Nucleus accumbens (tissue), 56 donors: ENCODE measurements at regions not wholly inside any gene's neighbourhood (a gene's known extent, or its start where the extent isn't known, plus 50 kb on each side); places are given as distances from the start of the nearest gene placed in this dataset.

ENCODE experiments used
- DNase-seq, 56 donors: peaks; one replicate each; lab custom pipeline; 2025; lab: John Stamatoyannopoulos, UW

DNA sequence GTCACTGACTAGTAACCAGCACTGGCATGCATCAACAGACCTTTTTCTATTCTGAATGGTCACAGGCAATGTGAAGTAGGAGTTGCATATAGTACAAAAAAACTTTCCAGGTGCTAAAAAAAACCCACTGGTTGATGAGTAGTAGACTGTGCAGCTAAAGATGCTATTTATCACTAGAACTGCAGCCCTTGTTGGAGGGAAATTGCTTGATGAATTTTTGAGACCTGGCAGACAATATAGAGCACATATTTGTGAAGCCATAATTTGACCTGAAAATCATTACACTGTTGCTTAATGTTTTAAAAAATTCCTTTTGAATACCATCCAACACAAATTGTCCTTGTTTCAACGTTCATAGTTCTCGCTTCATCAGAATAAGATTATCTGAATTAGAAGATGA is 441.0 kb downstream of the KLF12 start:
- DNase-seq: no peak

DNA sequence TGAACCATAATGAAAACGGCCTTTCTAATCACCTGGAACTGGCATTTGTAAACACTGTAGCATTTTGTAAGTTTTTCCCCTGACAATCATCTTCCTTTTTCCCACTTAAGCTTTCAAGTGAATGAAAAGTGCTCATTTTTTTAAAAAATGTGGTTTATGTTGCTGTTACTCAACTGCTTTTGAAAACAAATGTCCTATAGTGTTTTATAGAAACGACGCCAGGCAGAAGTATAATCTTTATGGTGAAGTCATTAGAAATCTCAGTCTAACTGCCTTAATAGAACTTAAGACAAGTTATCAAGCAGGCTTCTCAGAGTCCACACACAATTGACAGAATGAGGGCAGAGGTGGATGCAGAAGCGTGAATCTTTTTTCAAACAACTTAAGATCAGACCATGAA is 442.3 kb downstream of the KLF12 start:
- no peak for DNase-seq

DNA sequence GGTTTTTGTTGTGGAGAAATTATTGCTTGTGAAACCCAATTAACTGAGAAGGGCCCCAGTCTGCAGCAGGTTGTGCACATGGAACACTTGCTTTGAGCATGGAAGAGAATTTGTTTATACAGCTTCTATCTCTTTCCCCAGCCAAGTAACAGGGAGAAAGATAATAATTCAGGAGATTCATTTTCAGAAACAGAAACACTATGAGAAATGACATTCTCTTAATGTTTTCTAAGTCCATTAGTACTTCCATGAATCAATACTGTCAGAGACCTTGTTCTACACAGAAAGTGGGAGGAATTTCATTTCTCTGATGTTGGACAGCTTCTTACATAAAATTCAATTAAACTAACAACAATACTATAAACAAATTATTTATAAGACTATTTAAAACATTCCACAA is 446.3 kb downstream of the KLF12 start:
- no peak for DNase-seq

DNA sequence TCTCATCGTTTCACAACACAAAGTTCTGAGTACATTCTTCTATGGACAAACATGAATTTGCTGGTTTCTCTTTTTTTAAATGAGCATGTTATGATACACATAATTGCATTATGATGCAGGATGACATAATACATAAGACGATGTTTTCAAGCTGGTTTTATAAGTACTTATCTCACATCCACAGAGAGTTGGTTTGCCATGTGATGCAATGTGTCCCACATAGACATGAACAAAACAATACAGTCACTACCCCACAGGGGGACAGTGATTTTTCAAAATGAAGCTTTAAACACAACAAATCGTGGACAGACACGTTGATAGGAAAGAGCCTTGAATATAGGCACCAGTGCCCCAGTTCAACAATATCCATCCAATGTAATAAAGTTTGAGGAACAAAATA is 447.1 kb downstream of the KLF12 start:
- no peak for DNase-seq

DNA sequence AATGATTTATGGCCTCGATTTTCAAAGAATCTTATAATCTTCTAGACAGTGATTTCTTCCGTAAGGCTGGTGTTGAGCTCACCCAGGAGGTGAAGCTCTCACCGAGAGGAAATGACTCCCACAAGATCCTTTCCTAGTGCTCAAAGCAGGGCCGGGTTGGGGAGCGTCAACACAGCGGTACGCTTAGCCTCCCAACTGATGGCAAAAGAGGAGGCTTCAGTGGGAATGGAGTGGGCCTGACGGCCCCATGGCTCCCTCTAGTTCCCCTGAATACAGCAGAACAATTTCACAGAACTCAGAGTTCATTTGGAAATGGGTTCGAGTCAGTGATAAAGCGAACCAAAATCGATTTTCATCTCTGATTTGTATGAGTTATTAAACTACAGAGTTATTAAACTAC is 449.5 kb downstream of the KLF12 start:
- no peak for DNase-seq

DNA sequence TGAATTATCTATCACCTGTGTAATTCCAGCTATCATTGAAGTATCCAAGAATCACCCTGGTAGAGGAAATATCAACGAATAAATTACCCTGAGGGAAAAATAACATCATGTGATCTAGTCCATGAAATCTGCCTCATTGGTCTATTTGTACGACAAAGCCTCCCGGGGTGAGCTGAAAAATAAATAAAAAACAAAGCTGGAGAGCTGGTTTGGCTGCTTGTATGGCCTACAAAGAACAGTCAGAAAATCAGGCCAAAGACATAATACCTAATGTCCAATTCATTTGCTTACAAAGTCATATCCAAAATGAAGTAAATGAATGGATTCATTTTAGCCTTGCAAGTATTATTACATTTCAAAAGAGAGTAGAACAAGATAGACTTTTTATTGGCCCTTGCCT is 449.9 kb downstream of the KLF12 start:
- DNase-seq: no peak

DNA sequence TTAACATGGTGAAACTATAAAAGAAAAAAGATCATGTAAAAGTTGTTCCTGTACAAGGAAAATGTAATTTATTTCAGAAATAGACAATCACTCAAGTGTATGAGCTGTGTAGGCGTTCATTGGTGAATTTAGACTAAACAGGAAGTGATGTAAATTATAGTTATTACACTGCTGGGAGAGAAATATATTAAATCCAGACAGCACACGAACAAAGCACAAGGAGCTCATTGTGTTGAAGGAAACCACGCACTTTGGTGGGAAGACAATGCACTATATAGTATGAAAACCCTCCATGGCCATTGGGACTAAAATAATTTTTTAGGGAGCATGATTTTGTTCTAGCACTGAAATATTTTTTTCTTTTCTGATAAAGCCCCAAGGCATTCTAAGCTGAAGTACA is 450.5 kb downstream of the KLF12 start:
- no peak for DNase-seq

DNA sequence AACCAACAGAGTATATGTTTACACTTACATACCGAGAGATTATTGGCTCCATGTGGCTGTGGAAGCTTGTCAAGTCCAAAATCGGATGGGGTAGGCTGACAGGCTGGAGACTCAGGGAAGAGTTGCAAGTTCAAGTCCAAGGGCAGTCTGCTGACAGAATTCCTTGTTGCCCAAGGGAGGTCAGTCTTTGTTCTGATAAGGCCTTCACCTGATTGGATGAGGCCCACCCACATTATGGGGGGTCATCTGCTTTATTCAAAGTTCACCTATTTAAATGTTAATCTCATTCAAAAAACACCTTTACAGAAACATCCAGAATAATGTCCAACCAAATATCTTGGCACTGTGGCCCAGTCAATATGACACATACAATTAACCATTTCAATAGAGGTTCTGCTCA is 452.4 kb downstream of the KLF12 start:
- DNase-seq: no peak

DNA sequence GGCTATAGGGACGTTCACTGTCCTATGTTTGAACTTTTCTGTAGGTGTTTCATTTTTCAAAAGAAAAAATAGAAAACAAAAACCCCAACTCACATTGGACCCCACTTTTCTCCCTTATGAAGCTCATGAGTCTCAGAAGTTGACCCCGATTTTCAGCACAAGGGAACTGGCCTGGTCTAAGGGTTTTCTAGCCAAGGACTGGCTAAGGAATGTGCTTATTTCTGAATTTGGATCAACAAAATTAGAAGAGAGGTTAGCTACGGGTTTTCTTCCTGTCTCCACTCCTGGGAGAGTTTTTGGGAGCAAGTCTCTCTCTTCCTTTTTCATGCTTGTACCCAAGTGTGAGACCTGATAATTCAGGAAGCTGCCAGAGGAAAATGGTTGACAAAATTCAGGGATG is 453.2 kb downstream of the KLF12 start:
- no peak for DNase-seq

DNA sequence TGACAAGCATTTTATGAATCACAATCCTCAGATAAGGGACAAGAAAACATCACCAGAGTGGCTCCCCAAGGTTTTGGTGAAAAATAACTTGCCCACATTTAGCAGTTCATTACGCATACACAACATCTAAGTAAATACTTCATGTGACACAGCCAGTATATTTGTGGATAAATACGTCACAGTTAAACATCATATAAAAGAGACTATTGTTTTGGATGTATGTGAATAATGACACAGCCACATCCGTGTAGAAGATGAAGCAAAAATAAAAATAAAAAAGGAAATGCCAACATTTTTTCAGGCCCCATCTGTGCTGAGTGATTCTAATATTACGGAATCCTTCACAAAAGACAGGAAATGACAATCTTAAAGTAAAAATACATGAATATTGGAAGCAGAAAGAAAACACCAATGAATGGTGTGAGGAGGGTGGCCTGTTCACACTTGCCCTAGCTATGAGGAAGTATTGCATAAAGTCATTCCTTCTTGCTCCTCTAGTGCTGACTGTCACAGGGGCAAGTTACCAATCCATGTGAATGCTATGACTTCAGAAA is 457.1 kb downstream of the KLF12 start:
- DNase-seq: no peak

DNA sequence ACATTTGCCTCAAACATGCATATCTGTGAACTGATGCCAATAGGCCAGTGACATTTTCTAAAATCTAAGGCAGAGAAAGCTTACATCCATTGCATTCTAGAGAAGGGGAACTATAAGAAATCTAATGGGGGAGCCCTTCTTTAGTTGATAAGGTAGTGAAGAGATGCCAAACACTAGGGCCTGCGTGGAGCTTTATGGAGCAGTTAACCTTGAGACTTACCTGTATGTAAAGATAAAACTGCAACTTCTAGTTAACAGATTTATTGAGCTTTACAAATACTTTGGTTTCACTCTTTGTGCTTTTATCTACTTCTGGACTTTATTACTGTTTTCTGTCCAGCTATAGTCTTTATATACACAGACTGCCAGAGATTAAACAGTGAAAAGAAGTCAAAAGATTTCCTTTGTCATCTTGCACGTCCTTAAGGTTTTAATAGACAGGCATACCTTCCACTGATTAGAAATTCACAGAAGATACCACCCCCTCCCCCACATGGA is 457.6 kb downstream of the KLF12 start:
- no peak for DNase-seq

DNA sequence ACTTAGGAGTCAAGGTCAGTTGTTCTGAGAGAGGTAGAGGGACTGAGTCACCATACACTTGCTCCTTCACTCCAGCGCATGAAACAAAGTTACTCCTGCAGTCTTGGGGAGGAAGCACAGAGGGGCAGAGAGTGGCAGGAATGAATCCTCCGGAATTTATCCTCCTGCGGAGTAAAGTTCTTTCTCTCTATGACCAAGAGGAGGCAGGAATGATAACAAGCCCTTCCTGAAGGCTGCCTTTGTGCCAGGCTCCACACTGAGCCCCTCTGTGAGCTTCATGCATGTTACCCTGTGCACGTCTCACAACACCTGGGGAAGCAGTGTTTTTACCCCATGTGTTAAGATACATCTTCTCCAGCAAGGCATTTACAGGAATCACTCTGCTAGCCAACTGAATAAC is 458.4 kb downstream of the KLF12 start:
- no peak for DNase-seq

DNA sequence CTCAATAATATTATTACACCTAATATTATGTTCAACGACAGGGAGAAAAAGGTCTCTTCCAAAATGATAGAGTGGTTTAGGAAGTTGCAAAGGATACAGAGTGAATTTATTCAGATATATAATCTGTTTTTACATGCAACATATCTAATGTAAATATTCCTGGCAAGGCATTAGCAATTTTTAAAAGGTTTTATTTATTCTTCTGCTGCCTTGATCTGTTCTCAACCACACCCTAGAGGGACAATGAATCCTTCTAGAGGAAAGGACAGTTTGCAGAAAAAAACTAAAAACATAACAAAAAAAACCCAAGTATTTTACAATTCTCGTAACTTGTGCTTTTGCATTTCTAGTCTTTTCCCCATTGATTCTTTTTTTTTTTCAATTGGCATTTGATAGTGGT is 459.6 kb downstream of the KLF12 start:
- DNase-seq: no peak

DNA sequence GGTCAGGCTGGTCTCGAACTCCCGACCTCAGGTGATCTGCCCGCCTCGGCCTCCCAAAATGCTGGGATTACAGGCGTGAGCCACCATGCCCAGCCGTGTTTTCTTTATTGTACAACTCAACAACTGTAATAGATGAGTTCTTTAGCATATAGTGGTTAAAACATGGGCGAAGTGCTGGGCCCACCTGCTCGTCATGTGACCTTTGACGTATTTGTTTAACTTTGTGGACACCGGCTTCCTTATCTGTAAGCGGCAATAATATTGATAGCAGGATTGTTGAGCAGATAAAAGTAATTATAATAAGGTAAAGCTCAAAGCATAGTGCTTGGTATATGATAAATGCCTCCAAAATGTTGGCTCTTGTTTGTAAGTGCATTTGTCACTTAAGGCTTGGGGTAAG is 460.3 kb downstream of the KLF12 start:
- DNase-seq: no peak

DNA sequence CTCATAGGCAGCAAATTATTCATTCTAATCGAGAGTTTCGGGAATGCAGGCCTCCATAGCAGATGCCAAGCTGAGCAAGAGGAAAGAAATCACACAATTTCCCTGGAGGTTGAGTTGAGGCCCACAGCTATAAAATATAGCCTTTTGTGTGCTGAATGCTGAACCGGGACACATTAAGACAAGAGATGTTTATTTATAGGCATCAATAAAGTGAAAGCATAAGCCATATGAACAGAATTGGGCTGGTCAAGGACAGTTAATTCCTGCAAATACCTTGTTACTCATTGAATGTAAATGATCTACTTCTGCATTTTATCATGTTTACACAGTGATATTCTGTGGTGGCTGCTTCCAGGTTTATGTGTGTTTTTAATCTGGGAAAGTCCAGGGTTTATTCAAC is 461.7 kb downstream of the KLF12 start:
- no peak for DNase-seq

DNA sequence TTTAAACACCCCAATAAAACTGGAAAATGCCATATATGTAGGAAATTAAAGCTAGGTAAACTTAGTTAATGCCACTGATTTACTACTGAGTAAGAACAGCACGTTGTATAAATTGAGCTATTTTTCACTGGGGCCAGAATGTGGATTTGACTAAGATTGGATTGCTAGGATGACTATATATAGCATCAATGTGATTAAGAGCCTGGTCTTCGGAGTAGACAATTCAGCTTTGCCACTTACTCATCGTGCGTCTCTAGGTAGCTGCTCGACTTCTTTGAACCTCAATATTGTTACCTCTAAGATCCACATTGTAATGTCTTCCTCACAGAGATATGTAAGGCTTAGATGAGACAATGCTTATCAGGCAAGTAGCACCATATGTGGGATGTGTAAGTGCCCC is 462.5 kb downstream of the KLF12 start:
- no peak for DNase-seq

DNA sequence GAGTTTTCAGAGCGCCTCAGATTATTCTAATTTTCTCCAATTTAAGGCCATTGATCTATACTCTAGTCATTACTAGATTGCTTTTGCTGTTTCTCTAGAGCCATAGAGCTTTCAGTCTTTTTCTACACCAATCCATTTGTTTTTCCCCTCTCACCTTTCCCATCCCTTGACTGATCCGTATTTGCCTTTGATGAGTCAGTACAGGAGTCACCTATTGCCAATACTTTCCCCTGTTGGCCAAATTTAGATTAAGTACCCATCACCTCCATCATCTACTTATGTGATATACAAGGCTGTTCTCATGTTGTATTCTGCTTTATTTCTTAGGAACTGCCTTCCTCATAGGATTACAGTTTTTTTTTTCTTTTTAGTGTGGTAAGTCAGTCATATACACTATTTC is 463.2 kb downstream of the KLF12 start:
- DNase-seq: no peak

DNA sequence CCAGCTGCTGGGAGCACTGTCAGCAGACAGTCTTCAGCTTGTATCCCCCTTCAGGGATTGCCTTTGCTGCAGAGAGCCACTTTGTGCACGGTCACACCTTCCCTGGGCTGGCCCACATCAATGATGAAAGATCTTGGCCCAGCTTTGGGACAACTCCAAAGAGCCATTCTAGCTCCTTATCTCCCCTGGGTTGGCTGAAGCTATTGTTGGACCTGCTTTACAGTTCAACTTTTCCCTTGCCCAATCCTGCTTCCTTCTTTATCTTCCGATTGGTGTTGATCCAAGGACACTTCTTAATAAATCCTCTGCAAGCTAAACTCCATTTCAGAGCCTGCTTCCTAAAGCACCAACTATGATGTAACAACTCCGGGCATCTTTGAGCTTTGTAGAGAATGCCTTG is 466.4 kb downstream of the KLF12 start:
- no peak for DNase-seq

DNA sequence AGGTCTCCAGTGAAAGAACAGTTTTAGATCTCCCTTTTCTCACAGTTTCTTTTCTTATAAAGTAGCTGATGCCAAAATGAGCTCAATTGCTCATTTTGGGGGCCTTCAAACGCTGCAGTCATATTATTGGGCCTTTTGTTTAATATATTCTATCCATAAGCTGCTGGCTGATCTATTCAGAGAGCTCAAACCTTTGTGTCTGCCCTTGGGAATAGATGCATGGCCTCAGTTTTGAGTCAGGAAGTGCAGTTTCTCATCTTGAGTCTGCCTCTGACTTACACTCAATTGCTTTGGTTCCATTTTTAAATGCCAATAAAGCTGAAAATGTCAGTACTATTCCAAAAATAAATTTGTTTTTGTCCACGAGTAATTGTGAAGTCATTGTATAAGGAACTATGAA is 468.9 kb downstream of the KLF12 start:
- DNase-seq: no peak

DNA sequence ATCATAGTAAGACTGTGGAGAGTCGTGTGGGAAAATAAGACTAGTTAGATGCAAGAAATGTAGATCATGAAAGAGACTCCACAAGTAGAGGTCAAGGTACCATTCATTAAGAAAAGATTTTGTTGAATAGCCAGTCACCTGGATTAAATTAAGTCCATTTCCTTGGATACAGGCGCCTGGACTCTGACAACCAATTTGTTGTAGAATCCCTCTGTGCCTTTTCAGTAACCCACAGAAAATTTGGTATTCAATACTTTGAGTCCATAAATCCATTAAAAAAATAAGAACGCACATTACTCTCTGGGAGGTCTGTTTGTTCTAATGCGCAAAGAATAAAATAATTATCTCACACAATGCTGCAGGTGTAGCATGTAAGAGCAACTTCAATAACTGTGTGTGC is 469.4 kb downstream of the KLF12 start:
- DNase-seq: no peak

DNA sequence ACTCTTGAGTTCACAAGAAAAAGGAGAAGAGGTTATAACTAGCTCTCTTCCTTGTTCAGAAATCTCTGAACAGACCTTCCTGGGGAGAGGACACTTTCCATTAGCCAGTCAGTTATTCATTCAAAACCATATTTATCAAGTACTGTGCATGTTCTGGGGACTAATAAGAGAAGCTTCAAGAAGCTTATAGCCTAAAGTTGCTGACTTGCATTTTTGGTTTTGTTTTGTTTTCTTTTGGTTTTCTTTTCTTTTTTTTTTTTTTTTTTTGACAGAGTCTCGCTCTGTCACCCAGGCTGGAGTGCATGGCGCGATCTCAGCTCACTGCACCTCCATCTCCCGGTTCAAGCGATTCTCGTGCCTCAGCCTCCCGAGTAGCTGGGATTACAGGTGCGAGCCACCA is 471.4 kb downstream of the KLF12 start:
- no peak for DNase-seq

DNA sequence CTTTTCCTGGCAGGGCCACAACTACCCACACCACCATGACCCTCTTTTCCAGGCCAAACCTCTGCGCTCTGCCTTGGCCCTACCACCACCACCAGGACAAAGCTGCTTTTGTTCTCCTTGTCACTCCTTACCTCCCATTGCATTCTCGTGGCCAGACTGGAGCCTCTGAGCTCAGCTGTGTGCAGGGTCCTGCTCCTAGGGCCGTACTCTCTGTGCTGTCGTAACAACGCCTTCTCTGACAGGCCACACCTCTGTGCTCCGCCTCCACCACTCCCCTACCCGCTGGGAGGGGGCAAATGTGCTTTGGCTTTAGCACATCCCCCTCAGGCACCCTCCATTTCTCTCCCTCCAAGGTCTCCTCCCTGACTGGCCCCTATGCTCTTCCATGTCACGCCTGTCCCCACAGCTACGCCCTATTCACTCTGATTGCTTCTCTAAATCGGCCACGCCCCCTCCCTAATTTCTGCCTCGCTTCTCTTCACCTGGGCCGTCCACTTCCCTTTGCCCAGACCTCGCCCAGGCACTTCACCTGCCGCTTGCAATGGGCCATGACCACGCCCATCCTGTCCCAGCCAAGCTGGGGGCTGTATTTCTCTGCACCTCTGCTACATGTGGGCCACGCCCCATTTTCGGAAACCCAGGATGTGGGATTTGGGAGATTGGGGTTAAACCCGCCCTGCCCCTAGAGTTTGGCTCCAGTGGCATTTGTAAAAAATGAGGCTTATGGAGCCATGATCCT is 472.3 kb downstream of the KLF12 start:
- no peak for DNase-seq

DNA sequence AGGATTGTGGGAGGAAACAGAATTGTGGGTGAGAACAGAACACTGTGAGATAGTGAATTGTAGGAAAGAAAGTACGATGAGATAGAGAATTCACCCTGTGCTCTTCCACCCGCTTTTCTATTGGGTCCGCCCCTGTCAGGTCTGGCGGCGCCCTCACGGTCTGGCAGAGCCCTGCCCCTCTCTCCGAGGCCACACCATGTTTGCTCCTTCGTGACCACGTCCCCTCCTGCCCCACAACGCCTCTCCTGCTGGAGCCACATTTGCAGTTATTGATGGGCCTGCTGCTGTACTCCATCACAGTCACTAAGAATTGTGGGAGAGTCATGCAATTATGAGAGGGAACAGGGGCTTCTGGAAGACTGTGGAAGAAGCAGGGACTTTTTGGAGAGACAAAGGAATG is 473.1 kb downstream of the KLF12 start:
- DNase-seq: no peak
